H1 (cell line): ENCODE measurements at regions not wholly inside any gene's neighbourhood (a gene's known extent, or its start where the extent isn't known, plus 50 kb on each side); places are given as distances from the start of the nearest gene placed in this dataset.

Source experiments
- CTCF ChIA-PET: fragments of 300-600 bp; sonication (Branson Sonifier 250); formaldehyde crosslinking; loops from one replicate; lab custom pipeline; 2021; ENCODE audit not compliant: partially characterized antibody; lab: Charles Lee
- POLR2A ChIA-PET: fragments of 300-600 bp; sonication (Branson Sonifier 250); formaldehyde crosslinking; loops from one replicate; lab custom pipeline; 2021; ENCODE audit warnings: inconsistent platforms; ENCODE audit not compliant: partially characterized antibody; lab: Charles Lee
- DNase-seq, 2 experiments: peaks; one replicate each; pipeline versions ENCODE4 v3.0.0 to v3.0.0-alpha.2; 2010 to 2022; ENCODE audit warnings: low spot score in 2 of 2, low read depth in 1 of 2, mixed read lengths in 1 of 2
- FAIRE-seq: peaks from 2 replicates; lab custom pipeline; 2011; peaks lifted over from hg19 to GRCh38; lab: Jason Lieb, UNC
- H2AFZ ChIP-seq: 2 replicates; pipeline ENCODE4 v1.8.1; 2012; ENCODE audit warnings: low read length, inconsistent platforms
- H2AK5ac ChIP-seq: 2 replicates; pipeline ENCODE4 v1.6.1; 2013; ENCODE audit warnings: low read depth, low read length
- H2BK120ac ChIP-seq: replicated peaks from 2 replicates; pipeline ENCODE3; 2013; ENCODE audit warnings: low read depth, low read length, inconsistent platforms
- H2BK12ac ChIP-seq: 2 replicates; pipeline ENCODE4 v1.6.1; 2013; ENCODE audit warnings: low read depth, low read length
- H2BK15ac ChIP-seq: 2 replicates; pipeline ENCODE4 v1.6.1; 2013; ENCODE audit warnings: low read length
- H2BK20ac ChIP-seq: 2 replicates; pipeline ENCODE4 v1.6.1; 2013; ENCODE audit warnings: low read length
- H2BK5ac ChIP-seq: 2 replicates; pipeline ENCODE4 v1.6.1; 2013; ENCODE audit warnings: low read depth, low read length
- H3K14ac ChIP-seq: 2 replicates; pipeline ENCODE4 v1.6.1; 2013; ENCODE audit warnings: inconsistent platforms; ENCODE audit not compliant: insufficient read length
- H3K18ac ChIP-seq: 2 replicates; pipeline ENCODE4 v1.6.1; 2013; ENCODE audit warnings: low read length; ENCODE audit errors: extremely low read depth
- H3K23ac ChIP-seq: 2 replicates; pipeline ENCODE4 v1.6.1; 2013; ENCODE audit warnings: inconsistent platforms; ENCODE audit not compliant: insufficient read length
- H3K23me2 ChIP-seq: 2 replicates; pipeline ENCODE4 v1.6.1; 2013; ENCODE audit warnings: low read depth, low read length
- H3K27ac ChIP-seq: 2 replicates; pipeline ENCODE4 v1.6.1; 2011; ENCODE audit warnings: low read depth, low read length, inconsistent platforms
- H3K27me3 ChIP-seq, 4 experiments: replicated peaks in 1 of 4; 1 replicate in 1 of 4; 2 replicates in 3 of 4; pipeline versions ENCODE4 v1.6.1 to v1.8.1; 2011 to 2013; ENCODE audit warnings: low read length in 3 of 4, mild to moderate bottlenecking in 3 of 4, inconsistent platforms in 2 of 4, mixed read lengths in 2 of 4, moderate library complexity in 1 of 4; ENCODE audit not compliant: control insufficient read depth in 3 of 4, insufficient read depth in 3 of 4; ENCODE audit errors: extremely low read depth in 1 of 4
- H3K36me3 ChIP-seq, 4 experiments: 2 replicates each; pipeline versions ENCODE4 v1.6.1 to v1.8.1; 2011 to 2013; ENCODE audit warnings: mild to moderate bottlenecking in 4 of 4, low read length in 3 of 4, moderate library complexity in 2 of 4, control low read depth in 1 of 4, inconsistent platforms in 1 of 4; ENCODE audit not compliant: insufficient read depth in 4 of 4, control insufficient read depth in 2 of 4
- H3K4ac ChIP-seq: replicated peaks from 2 replicates; pipeline ENCODE3; 2013; ENCODE audit warnings: low read length, low read depth, mixed read lengths, inconsistent platforms; ENCODE audit not compliant: insufficient read length
- H3K4me1 ChIP-seq, 4 experiments: replicated peaks in 1 of 4; 1 replicate in 1 of 4; 2 replicates in 3 of 4; pipeline versions ENCODE4 v1.6.1 to v1.8.1; 2011 to 2013; ENCODE audit warnings: low read length in 3 of 4, inconsistent platforms in 2 of 4, mixed read lengths in 1 of 4; ENCODE audit not compliant: insufficient read depth in 4 of 4, control insufficient read depth in 3 of 4
- H3K4me2 ChIP-seq, 2 experiments: 2 replicates each; pipeline versions ENCODE4 v1.6.1 to v1.8.1; 2011 to 2013; ENCODE audit warnings: low read depth in 2 of 2, low read length in 2 of 2, control low read depth in 1 of 2, inconsistent platforms in 1 of 2, mild to moderate bottlenecking in 1 of 2; ENCODE audit not compliant: insufficient read depth in 1 of 2
- H3K4me3 ChIP-seq, 4 experiments: fragments of 200-600, 300-600 bp in 1 of 4; sonication (generic), shearing (Covaris generic), sonication (Bioruptor Twin) in 1 of 4; 2 replicates each; pipeline versions ENCODE4 v1.5.1 to v1.8.1; 2011 to 2016; ENCODE audit warnings: low read length in 4 of 4, low read depth in 3 of 4, control low read depth in 2 of 4, inconsistent platforms in 2 of 4, mild to moderate bottlenecking in 2 of 4, mixed read lengths in 1 of 4, moderate library complexity in 1 of 4; ENCODE audit not compliant: insufficient read depth in 2 of 4; ENCODE audit errors: extremely low read depth in 1 of 4
- H3K56ac ChIP-seq: replicated peaks from 2 replicates; pipeline ENCODE3; 2013; ENCODE audit warnings: low read depth, mild to moderate bottlenecking, mixed read lengths, low read length, inconsistent platforms; ENCODE audit not compliant: insufficient read length
- H3K79me1 ChIP-seq: 2 replicates; pipeline ENCODE4 v1.6.1; 2013; ENCODE audit warnings: low read depth, low read length, control low read depth
- H3K79me2 ChIP-seq, 2 experiments: 2 replicates each; pipeline versions ENCODE4 v1.6.1 to v1.8.1; 2012 to 2013; ENCODE audit warnings: low read length in 2 of 2, mild to moderate bottlenecking in 2 of 2, inconsistent platforms in 1 of 2; ENCODE audit not compliant: insufficient read depth in 2 of 2, control insufficient read depth in 1 of 2
- H3K9ac ChIP-seq, 4 experiments: replicated peaks in 1 of 4; 1 replicate in 1 of 4; 2 replicates in 3 of 4; pipeline versions ENCODE4 v1.6.1 to v1.8.1; 2011 to 2013; ENCODE audit warnings: low read depth in 3 of 4, low read length in 3 of 4, control low read depth in 2 of 4, mild to moderate bottlenecking in 2 of 4, moderate library complexity in 2 of 4, inconsistent platforms in 1 of 4; ENCODE audit errors: extremely low read depth in 1 of 4
- H3K9me3 ChIP-seq, 2 experiments: 2 replicates each; pipeline versions ENCODE4 v1.6.1 to v1.8.1; 2012 to 2013; ENCODE audit warnings: mild to moderate bottlenecking in 2 of 2, moderate library complexity in 2 of 2, control low read depth in 1 of 2, inconsistent platforms in 1 of 2, low read depth in 1 of 2, low read length in 1 of 2, mixed read lengths in 1 of 2; ENCODE audit not compliant: insufficient read depth in 2 of 2
- H4K20me1 ChIP-seq, 2 experiments: replicated peaks in 1 of 2; 2 replicates each; pipeline versions ENCODE3 to v1.8.1; 2011 to 2013; ENCODE audit warnings: inconsistent platforms in 2 of 2, low read length in 2 of 2, mild to moderate bottlenecking in 1 of 2; ENCODE audit not compliant: insufficient read depth in 2 of 2, control insufficient read depth in 1 of 2
- H4K5ac ChIP-seq: 2 replicates; pipeline ENCODE4 v1.6.1; 2013; ENCODE audit warnings: low read length, low read depth, mixed read lengths, inconsistent platforms; ENCODE audit not compliant: insufficient read length
- H4K8ac ChIP-seq: 2 replicates; pipeline ENCODE4 v1.8.0; 2013; ENCODE audit warnings: mild to moderate bottlenecking, moderate library complexity, low read length, inconsistent platforms; ENCODE audit not compliant: insufficient read depth; ENCODE audit errors: extremely low read depth
- H4K91ac ChIP-seq: replicated peaks from 2 replicates; pipeline ENCODE3; 2013; ENCODE audit warnings: low read length, mixed read lengths, inconsistent platforms; ENCODE audit not compliant: insufficient read length
- CEBPB ChIP-seq: IDR thresholded peaks from 2 replicates; pipeline ENCODE4 v1.6.1; 2012; ENCODE audit warnings: low read depth, low read length
- EGR1 ChIP-seq: IDR thresholded peaks from 2 replicates; pipeline ENCODE4 v1.6.1; 2011; ENCODE audit warnings: low read depth, low read length, borderline replicate concordance
- JUND ChIP-seq: IDR thresholded peaks from 2 replicates; pipeline ENCODE4 v1.6.1; 2011; ENCODE audit warnings: mild to moderate bottlenecking, improper control_type of control experiment, low read length
- NRF1 ChIP-seq: IDR thresholded peaks from 2 replicates; pipeline ENCODE4 v1.6.1; 2011; ENCODE audit warnings: mild to moderate bottlenecking, low read depth, low read length, improper control_type of control experiment
- ZNF274 ChIP-seq: IDR thresholded peaks from 2 replicates; pipeline ENCODE4 v1.7.0; 2012; ENCODE audit warnings: low read length, borderline replicate concordance; ENCODE audit errors: extremely low read depth
- WGBS, 2 experiments: shearing (Covaris generic) in 1 of 2; methylation state at CpG; one replicate each; pipeline versions ENCODE4 v1.1.6 to v1.1.7; 2013 to 2015; ENCODE audit warnings: low lambda C conversion rate in 2 of 2, mixed read lengths in 2 of 2, inconsistent platforms in 1 of 2, low coverage in 1 of 2, missing lambda C conversion rate in 1 of 2; ENCODE audit not compliant: insufficient replicate concordance in 2 of 2, insufficient coverage in 1 of 2, insufficient read length in 1 of 2; ENCODE audit errors: extremely low coverage in 1 of 2, missing lambda C conversion rate in 1 of 2; 5-methylcytosine and 5-hydroxymethylcytosine counted together

DNA sequence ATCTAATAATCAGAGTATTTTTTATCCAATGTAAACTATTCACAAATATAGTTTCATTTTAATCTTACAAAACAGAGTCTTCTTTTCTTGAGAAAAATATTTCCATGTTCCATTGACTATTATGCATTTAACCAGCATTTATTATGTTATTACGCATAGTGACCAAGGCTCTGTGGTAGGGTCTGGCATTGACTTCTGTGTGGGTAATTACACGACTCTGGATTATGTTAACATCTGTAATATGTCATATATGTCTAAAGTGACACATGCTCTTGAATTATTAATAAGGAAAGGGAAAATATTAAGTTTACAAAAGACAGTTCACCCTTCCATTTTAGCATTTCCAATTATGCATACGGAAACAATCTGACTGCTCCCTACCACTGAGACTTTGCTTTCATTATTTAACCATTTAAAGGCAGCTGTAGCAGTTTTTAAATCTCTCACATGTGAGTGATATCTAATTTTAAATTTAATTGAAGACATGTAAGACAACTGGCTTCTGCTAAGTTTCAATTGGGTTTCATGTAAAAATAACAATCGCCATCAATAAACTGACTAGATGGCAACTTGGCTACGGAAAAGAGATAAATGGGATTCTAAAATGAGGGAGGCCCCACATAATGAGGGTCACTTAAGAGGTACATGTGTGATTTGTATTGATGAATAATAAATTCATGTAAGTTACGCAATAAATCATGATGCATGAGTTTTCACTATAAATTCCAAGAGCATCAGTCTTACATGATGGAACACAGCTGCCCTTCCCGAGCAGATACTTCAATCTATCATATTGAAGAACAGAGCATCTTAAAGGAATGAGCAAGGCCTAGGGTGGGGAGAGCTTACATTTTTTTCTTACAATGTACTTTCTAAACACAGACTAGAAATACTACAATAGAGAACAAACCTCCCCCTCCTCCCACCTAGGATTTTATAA, 1056.8 kb downstream of the MAT2B start:
- H3K27ac ChIP-seq, result no peak overlapping the region
- 94% methylated on average over 7 of the region's 7 CpGs; no CpG with 5 or more reads in 1 of the 2 experiments for whole genome bisulfite sequencing, 2 experiments

More for the DNA sequence above, 1056.8 kb downstream of the MAT2B start:
- H3K4me3 ChIP-seq, result no peak overlapping the region
- H2BK12ac ChIP-seq, result no peak overlapping the region
- H2AFZ ChIP-seq, result no peak overlapping the region
- no peak overlapping the region for H4K5ac ChIP-seq
- no peaks in the 10 kb centered on the region for H3K9me3 ChIP-seq
- no peaks in the 10 kb centered on the region for H3K79me2 ChIP-seq
- H3K4ac ChIP-seq, result no peak overlapping the region
- DNase-seq, result no peak
- no peak overlapping the region for H2BK5ac ChIP-seq
- no peak overlapping the region for H3K23ac ChIP-seq
- H3K14ac ChIP-seq, result no peak overlapping the region
- H2BK15ac ChIP-seq, result no peak overlapping the region
- POLR2A ChIA-PET, result no interaction called here
- H3K36me3 ChIP-seq, result no peaks in the 10 kb centered on the region
- CTCF ChIA-PET, result no interaction called here
- H3K27me3 ChIP-seq, result no peaks in the 10 kb centered on the region
- H4K91ac ChIP-seq, result no peak overlapping the region
- H2BK120ac ChIP-seq, result no peak overlapping the region
- no peak overlapping the region for H4K8ac ChIP-seq
- no peak for FAIRE-seq
- no peaks in the 10 kb centered on the region for H3K4me1 ChIP-seq
- no peaks in the 10 kb centered on the region for H4K20me1 ChIP-seq
- no peak overlapping the region for H2BK20ac ChIP-seq
- H2AK5ac ChIP-seq, result no peak overlapping the region
- TF ChIP-seq CEBPB (peak; percentile 45; the same call in 1 of the 2 replicates), ZNF274 (no peak), NRF1 (no peak), EGR1 (no peak), JUND (no peak)
- TF ChIP-seq, all 59 proteins: peak for 1
- H3K4me2 ChIP-seq, result no peak overlapping the region
- no peak overlapping the region for H3K18ac ChIP-seq
- H3K9ac ChIP-seq, result no peak overlapping the region
- H3K56ac ChIP-seq, result no peak overlapping the region
- H3K23me2 ChIP-seq, result no peaks in the 10 kb centered on the region
- no peaks in the 10 kb centered on the region for H3K79me1 ChIP-seq
